ENCODE measurements at regions not wholly inside any gene's neighbourhood (a gene's known extent, or its start where the extent isn't known, plus 50 kb on each side); places are given as distances from the start of the nearest gene placed in this dataset.
"Not testable (repeated sequence)": the region's sequence is repeated elsewhere in the genome, so short reads cannot be mapped to it uniquely, and the experiment has no call there.

- Histone ChIP-seq H3K4me3 (no peak overlapping the region), H3K27ac (no peak overlapping the region), H3K36me3 (no peaks in the 10 kb centered on the region), H3K4me1 (no peaks in the 10 kb centered on the region), H3K9me3 (no peaks in the 10 kb centered on the region), H3K27me3 (no peaks in the 10 kb centered on the region)
- DNase-seq (ENCODE audit: low spot score in 2 of 2): no peak
- intact Hi-C loops (cut with DNase I): no loop called here
- no peak for TF ChIP-seq CTCF (IDR thresholded peaks at IDR 0.05)
These were observed 1335.1 kb upstream of the ALCAM start for GRCh38 chr3:104031598-104031997.

DNA sequence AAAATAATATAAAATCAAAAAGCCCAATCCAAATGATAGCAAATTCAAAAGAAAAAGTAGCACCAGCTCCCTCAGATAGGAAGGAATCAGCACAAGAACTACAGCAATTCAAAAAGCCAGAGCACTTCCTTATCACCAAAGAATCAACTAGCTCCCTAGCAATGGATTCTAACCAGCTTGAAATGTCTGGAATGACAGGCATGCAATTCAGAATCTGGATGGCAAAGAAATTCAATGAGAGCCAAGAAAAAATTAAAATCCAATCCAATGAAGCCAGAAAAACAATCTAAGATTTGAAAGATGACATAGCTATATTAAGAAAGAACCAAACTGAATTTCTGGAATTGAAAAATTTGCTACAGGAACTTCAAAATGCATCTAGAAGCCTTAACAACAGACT lies 1334.4 kb upstream of the ALCAM start:
- Histone ChIP-seq H3K4me3 (no peak overlapping the region), H3K4me1 (no peaks in the 10 kb centered on the region), H3K27me3 (no peaks in the 10 kb centered on the region), H3K36me3 (no peaks in the 10 kb centered on the region), H3K9me3 (no peaks in the 10 kb centered on the region), H3K27ac (no peak overlapping the region)
- intact Hi-C loops (cut with DNase I): no loop called here
- no peak for DNase-seq (ENCODE audit: low spot score in 2 of 2)
- TF ChIP-seq CTCF (IDR thresholded peaks at IDR 0.05): no peak

DNA sequence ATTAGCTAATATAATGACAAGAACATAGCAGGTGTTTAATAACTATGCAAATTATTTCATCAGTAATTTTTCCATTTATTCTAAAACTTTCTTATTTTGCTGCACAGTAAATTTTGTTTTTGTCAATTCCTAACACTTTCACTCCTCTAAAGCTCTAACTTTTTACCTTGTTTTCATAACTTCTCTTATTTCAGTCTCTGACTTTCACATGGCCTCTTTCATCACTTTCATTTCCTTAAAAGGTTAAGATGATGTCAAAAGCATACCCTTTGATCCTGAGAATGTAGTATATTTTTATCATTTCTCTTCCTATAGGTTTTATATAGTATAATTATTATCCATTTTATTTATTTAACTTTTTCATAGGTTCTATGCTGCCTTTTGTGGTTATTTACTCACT lies 1325.8 kb upstream of the ALCAM start:
- no peak for TF ChIP-seq CTCF (IDR thresholded peaks at IDR 0.05)
- Histone ChIP-seq H3K4me1 (no peaks in the 10 kb centered on the region), H3K27me3 (no peaks in the 10 kb centered on the region), H3K36me3 (no peaks in the 10 kb centered on the region), H3K27ac (no peak overlapping the region), H3K4me3 (no peak overlapping the region), H3K9me3 (no peaks in the 10 kb centered on the region)
- intact Hi-C loops (cut with DNase I): no loop called here
- no peak for DNase-seq (ENCODE audit: low spot score in 2 of 2)

- intact Hi-C loops (cut with DNase I); H3K4me1 ChIP-seq; H3K27me3 ChIP-seq; H3K4me3 ChIP-seq; H3K36me3 ChIP-seq; DNase-seq (ENCODE audit: low spot score in 2 of 2); H3K9me3 ChIP-seq; H3K27ac ChIP-seq: not testable (repeated sequence)
These were observed 1323.6 kb upstream of the ALCAM start for GRCh38 chr3:104043001-104043543.

- H3K27ac ChIP-seq: no peak overlapping the region
- no peak for TF ChIP-seq CTCF (IDR thresholded peaks at IDR 0.05)
- no peak for DNase-seq (ENCODE audit: low spot score in 2 of 2)
- no peaks in the 10 kb centered on the region for H3K36me3 ChIP-seq
- H3K9me3 ChIP-seq: no peaks in the 10 kb centered on the region
- no peak overlapping the region for H3K4me3 ChIP-seq
- no peaks in the 10 kb centered on the region for H3K4me1 ChIP-seq
- intact Hi-C loops (cut with DNase I): no loop called here
- H3K27me3 ChIP-seq: no peaks in the 10 kb centered on the region
These were observed 1322.7 kb upstream of the ALCAM start for GRCh38 chr3:104044002-104044401.

- H3K9me3 ChIP-seq: no peaks in the 10 kb centered on the region
- no peak overlapping the region for H3K27ac ChIP-seq
- no peak for TF ChIP-seq CTCF (IDR thresholded peaks at IDR 0.05)
- intact Hi-C loops (cut with DNase I): no loop called here
- H3K36me3 ChIP-seq: no peaks in the 10 kb centered on the region
- no peak for DNase-seq (ENCODE audit: low spot score in 2 of 2)
- H3K27me3 ChIP-seq: no peaks in the 10 kb centered on the region
- H3K4me1 ChIP-seq: no peaks in the 10 kb centered on the region
- H3K4me3 ChIP-seq: no peak overlapping the region
These were observed 1300.1 kb upstream of the ALCAM start for GRCh38 chr3:104066658-104067057.

Data from ascending aorta (tissue), 2 donors.